Stimulated activated CD8-positive, alpha-beta memory T cell treated with anti-CD3 and anti-CD28 coated beads, Interleukin-15, amount 100 ng/mL, for 24 hours (primary cell): ENCODE measurements at regions not wholly inside any gene's neighbourhood (a gene's known extent, or its start where the extent isn't known, plus 50 kb on each side); places are given as distances from the start of the nearest gene placed in this dataset.
"Not testable (repeated sequence)": the region's sequence is repeated elsewhere in the genome, so short reads cannot be mapped to it uniquely, and the experiment has no call there.

Experiments used
- DNase-seq: peaks from one replicate; pipeline ENCODE4 v3.0.0-alpha.2; 2020; ENCODE audit warnings: low read depth

- DNase-seq: no peak
These were observed 357.6 kb downstream of the SHANK2 start for GRCh38 chr11:70894566-70895365.

- no peak for DNase-seq
These were observed 357.1 kb downstream of the SHANK2 start for GRCh38 chr11:70895366-70895670.

GRCh38 chr11:70897429-70897828, 354.9 kb downstream of the SHANK2 start:
- DNase-seq: no peak

GRCh38 chr11:70899616-70900015, 352.8 kb downstream of the SHANK2 start:
- no peak for DNase-seq

- no peak for DNase-seq
These were observed 351.8 kb downstream of the SHANK2 start for GRCh38 chr11:70900540-70900939.

GRCh38 chr11:70901951-70902521, 350.3 kb downstream of the SHANK2 start:
- no peak for DNase-seq

- DNase-seq: not testable (repeated sequence)
These were observed 349.1 kb downstream of the SHANK2 start for GRCh38 chr11:70903229-70903628.

- DNase-seq: no peak
These were observed 346.3 kb downstream of the SHANK2 start for GRCh38 chr11:70906101-70906500.

GRCh38 chr11:70908223-70908622, 344.2 kb downstream of the SHANK2 start:
- DNase-seq: no peak

GRCh38 chr11:70910835-70911234, 341.5 kb downstream of the SHANK2 start:
- DNase-seq: no peak

- DNase-seq: no peak
These were observed 340.0 kb downstream of the SHANK2 start for GRCh38 chr11:70912226-70912840.

- DNase-seq: no peak
These were observed 338.6 kb downstream of the SHANK2 start for GRCh38 chr11:70913715-70914231.

GRCh38 chr11:70914496-70914895, 337.9 kb downstream of the SHANK2 start:
- DNase-seq: no peak

GRCh38 chr11:70915158-70915985, 337.0 kb downstream of the SHANK2 start:
- no peak for DNase-seq

- no peak for DNase-seq
These were observed 336.0 kb downstream of the SHANK2 start for GRCh38 chr11:70916351-70916750.

- no peak for DNase-seq
These were observed 334.1 kb downstream of the SHANK2 start for GRCh38 chr11:70918242-70918641.

GRCh38 chr11:70921804-70922203, 330.6 kb downstream of the SHANK2 start:
- DNase-seq: no peak

GRCh38 chr11:70924108-70924507, 328.3 kb downstream of the SHANK2 start:
- no peak for DNase-seq

GRCh38 chr11:70925238-70925637, 327.1 kb downstream of the SHANK2 start:
- no peak for DNase-seq

- DNase-seq: no peak
These were observed 325.7 kb downstream of the SHANK2 start for GRCh38 chr11:70926543-70927201.

GRCh38 chr11:70928854-70929598, 323.4 kb downstream of the SHANK2 start:
- no peak for DNase-seq
